Stimulated activated naive CD8-positive, alpha-beta T cell treated with anti-CD3 and anti-CD28 coated beads, Interleukin-15, Interleukin-2, amounts not matched to agents 100 U/mL and 50 U/mL, for 24 hours (primary cell): ENCODE measurements at regions not wholly inside any gene's neighbourhood (a gene's known extent, or its start where the extent isn't known, plus 50 kb on each side); places are given as distances from the start of the nearest gene placed in this dataset.

Experiments used
- ATAC-seq: fragments of 150-1000 bp; cut with Tn5 transposase; one replicate; pipeline ENCODE4 v1.10.0; 2021
- DNase-seq: peaks from one replicate; pipeline ENCODE4 v3.0.0; 2021

DNA sequence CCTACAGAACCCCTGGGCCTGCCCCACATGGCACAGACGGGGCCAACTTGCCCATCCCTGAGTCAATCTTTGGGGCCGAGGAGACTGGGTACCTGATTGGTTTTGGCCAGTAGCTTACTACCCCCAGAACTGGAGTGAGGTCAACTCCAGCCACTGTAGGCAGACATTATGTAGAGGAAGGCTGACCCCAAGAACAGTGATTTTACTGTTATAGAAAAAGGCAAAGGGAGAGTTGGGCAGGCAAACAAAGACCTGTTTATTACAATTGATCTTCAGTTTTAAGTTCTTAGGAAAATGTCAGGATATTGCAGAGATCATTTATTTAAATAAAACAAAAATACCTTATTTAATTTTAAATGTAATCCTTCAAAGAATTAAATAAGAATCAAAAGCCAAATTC is 653.8 kb downstream of the NPHP4 start:
- DNase-seq (no peak), ATAC-seq (no peak)

DNA sequence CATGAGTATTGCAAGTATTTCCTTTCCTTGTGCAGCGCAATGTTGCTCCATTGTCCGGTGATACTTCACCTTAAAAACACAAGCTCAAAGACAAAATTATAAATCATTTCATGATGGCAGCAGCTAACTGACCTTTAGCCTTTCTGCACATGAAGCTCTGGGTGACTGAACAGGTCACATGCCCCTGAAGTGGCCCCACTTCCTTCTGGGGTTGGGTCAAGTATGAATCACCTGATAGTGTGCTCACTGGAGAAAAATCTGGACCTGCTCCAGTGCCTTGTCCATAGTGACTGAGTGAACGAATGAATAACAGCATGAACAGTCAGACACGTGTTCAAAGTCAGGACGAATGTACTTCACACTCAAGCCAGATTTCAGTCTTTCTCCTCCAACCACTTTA is 658.9 kb downstream of the NPHP4 start:
- DNase-seq = no peak

DNA sequence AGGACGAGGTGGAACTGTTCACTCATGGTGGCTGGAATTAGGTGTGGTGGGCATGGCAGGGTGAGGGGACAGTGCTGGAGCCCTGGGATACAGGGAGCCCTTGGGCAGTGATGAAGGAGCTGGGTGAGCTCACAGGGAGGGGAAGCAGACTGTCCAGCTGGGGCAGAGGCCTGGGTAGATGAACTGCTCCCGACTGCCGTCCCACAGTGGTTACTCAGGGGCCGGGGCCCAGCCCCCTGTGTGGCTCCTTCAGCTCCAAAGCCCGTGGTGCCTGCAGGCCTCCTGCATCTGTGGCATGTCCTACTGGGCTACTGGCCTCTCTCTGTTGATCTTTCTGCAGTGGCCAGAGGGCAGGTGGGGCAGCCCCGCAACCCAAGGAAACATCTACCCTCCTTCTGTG is 661.1 kb downstream of the NPHP4 start:
- ATAC-seq (no peak), DNase-seq (no peak)

More for the DNA sequence above, 658.9 kb downstream of the NPHP4 start:
- no peak for ATAC-seq

DNA sequence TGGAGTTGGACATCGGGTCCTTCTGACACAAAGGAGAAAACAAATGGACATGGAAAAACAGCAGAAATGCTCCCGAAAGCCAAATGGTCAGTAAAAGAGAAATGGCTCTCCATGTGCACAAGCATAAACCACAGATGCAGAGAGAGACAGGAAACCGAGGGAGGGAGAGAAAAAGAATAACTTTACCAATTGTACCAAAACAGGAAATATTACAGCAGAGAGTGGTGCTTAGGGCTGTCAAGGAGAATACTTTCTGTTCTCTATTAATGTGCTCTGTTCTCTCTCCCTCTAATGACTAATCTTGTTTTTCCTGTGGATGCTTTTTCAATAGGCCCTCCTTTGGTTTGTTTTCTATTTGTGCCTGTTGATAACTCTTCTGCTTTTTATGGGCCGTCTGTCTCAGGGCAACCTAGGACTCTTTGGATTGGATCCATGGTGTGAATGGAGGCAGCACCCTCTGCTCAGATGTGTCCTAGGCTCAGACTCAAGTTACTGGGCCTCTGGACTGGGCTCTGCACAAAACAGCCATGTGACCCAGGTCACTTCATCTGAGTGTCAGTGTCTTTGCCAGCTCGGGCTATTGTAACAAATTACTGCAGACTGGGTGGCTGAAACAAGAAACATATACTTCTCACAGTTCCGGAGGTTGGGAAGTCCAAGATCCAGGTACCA is 663.0 kb downstream of the NPHP4 start:
- DNase-seq (no peak), ATAC-seq (no peak)

DNA sequence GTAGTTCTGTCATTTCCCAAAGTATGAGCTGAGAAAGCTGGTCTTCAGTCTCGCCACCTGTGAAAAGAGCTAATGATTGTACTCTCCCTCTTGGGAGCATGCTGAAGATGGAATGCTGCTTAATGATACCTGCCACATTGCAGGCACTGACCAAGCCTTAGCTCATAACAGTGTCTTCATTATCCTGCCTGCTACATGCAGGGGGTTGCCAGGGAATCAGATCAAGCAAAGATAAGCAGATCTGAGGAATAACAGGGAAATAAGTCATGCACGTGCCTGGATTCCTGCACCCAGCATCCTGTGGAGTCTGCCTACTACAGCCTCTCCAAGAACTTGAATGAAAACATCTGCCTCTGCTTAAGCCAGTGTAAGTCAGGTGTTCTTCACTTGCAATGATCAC is 667.3 kb downstream of the NPHP4 start:
- ATAC-seq = no peak
- no peak for DNase-seq

DNA sequence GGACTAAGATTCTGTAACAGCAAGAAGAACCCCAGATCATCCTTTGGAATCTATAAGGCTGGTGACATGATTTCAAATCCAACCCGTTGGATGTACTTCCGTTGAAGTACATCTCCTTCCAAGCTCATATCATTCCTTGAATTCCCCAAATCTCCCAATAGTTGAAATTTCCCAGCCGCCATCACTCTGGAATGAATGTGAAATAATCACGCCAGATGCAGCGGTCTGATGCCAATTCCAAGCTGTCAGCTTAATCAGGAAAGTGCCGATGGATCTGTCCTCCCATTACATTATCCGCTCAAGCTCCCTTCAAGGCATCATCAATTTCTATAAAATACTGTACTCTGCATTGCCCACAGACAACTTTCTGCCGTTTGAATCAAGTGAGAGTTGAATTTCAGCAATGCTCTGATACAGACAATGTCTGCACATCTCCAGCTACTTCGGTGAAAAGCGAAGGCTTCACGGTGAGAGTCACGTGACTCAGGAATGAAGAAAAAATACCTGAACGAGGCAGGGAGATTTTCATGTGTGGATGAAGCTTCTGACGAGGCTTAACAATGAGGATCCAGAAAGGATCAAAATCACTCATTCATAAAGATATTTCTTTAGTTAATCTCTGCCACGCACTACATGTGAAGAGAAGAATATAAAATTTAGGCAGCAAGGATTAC is 663.9 kb downstream of the AJAP1 start:
- DNase-seq = no peak
- ATAC-seq = no peak

DNA sequence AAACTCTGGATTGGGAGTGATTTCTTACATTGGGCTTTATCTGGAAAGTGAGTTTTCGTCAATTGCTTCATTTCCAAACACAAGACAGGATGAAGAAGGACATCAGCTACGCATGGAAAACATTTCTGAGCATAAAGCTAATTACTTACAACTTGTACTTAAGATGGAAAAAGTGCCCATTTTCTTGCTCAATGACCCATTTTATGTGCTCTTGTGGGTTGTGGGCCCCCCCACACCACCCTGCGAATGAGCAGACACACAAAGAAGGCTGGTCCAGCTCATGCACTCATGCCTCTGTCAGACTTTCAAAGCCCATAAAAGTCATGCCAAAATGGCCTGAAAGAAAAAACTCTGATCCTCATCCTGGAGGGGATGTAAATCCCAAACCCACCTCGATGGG is 663.0 kb downstream of the AJAP1 start:
- ATAC-seq = no peak
- DNase-seq = no peak

DNA sequence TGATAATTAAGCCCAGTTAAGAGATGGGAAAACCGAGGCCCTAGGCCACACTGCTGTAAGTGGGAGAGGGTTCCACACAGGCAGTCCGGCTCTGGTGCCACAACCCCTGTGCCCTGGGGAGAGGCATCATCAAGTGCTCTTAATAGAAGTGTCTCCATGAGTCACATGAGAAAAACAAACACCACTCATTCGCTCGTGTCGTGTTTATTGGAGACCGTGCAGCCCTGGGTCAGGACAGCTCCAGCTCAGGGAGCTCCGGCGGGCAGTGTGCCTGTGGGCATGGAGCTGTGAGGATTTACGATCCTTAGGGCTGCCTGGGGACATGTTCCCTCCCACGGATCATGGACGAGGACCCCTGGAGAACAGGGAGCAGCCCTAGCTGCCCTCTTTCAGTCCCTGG is 658.5 kb downstream of the AJAP1 start:
- DNase-seq (no peak), ATAC-seq (no peak)

DNA sequence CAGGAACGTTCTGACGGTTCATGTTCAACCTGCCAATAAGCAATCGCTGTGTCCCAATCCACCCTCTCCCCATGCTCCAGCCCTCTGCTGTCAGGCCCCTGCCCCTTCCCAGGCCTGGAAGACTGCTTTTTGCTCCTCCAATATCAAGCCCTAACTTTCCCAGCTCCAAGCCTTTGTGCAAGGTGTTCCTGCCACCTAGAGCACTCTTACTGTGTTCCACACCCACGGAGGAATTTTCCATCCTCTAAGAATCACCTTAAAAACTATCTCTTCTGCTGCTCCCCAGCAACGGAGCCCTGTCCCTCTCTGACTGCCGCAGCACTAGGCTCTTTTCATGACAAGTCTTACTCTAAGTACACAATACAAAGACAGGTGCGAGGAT is 657.9 kb downstream of the AJAP1 start:
- no peak for ATAC-seq
- no peak for DNase-seq

DNA sequence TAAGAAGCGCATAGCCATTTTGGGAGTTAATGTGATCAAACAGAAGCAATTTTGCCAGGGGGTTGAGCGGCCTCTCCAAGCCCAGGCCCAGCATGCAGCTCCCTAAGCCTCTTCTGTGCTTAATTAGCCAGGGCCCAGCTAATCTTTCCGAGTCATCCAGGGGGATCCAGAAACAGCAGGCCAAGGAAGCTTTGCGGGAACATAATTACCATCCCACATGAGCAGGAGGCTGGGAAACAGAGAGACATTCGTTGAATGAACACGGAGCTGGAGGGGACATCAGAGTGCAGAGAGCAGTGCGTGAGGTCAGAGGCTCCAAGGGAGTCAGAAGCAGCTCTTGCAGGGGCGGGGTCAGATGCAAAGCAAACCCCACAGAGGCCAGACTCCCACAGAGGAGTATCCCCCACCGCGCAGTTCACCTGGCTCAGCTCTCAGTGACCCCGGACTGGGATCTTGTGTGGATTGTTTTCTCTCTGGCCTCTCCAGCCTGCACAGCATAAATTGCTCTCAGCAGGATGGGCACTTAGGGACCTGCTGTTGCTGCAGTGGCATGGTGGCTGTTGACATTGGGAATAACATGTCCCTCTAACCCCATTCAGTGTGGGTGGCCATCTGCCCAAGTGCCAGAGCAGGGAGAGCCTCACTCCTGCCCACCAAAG is 657.4 kb downstream of the AJAP1 start:
- ATAC-seq (no peak), DNase-seq (no peak)

DNA sequence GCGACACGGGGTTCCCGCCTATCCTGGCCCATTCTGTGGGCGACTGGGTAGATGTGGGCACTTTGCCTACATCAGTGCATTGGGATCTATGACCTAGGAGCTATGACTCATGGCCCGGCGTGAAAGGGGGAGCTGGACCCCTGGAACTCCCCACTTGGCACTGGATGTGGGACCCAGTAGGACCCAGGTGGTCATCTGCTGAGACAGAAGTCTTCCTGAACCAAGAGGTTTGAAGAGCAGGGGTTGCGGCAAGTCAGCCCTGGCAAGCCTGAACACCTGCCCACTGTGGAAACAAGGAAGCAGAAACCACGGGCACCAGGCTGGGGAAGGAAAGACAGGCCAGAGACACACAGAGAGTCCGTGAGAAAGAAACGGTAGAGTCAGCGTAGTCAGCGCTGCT is 656.7 kb downstream of the AJAP1 start:
- no peak for DNase-seq
- ATAC-seq = no peak

DNA sequence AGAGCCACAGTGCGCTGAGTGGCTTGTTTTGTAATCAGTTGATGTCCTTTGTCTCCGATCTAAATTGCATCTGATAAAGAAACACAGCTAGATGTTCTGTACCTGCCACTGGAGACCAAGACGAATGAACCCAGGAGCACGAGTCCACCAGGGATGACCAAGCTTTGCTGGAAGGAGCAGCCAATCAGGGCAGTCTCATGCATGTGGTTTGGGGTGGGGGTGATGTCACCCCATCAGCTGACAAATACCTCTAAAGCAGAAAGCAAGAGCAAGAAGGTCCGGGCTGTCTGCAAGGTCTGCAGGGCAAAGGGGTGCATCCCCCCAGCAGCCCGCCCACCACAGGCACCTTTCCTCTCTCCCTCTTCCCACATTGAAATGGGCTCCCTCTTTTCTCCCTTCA is 653.8 kb downstream of the AJAP1 start:
- DNase-seq (no peak), ATAC-seq (no peak)

DNA sequence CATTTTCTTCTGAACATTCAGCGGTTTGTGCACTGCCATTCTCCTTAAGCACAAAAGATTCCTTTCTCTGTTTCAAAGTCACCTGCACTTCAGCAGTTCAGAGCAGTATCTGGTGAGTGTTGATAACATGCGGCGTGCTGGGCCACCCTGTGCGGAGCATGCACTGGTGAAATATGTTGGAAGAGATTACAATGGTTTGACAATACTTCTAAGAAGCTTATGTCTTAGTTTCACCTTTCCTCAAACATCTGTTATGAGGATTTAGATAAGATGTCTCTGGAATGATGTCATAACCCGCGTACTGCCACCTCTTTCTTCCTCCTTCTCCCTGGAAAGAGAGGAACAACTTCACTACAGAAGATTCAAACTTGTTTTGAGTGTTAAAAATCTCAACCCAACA is 650.3 kb downstream of the AJAP1 start:
- DNase-seq = no peak
- ATAC-seq = no peak

DNA sequence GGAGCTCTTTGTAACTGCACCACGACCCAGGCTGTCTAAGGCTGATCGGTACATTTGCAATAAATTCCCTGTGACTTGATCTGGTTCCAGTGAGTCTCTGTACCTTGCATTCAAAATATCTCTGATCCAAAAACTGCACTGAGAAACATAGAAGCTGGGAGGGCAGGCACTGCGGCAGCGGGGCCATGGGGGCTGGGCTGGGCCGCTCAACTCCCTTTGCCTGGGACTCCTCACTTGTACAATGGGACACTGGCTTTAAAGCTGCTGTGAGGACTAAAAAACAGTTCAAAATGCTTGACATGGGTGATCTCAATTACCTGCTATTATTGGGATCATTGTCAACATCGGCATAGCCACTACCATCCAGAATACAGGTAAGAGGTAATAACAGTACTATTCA is 644.0 kb downstream of the AJAP1 start:
- ATAC-seq (no peak), DNase-seq (no peak)

DNA sequence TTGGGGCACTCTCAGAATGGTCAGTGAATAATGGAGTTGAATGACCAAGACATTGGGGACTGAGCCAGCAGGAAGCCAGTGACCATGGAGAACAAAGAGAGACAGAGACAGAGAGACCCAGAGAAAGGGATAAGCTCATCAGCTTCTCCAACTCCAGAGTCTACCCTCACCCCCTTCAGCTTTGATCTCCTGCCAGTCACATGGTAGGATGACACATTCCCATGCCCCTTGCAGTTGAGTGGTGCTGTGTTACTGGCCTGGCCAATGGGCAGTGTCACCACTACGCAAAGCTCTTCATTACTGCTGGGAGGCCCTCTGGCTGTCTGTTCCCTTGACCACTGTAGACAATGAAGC is 643.5 kb downstream of the AJAP1 start:
- no peak for DNase-seq
- no peak for ATAC-seq

DNA sequence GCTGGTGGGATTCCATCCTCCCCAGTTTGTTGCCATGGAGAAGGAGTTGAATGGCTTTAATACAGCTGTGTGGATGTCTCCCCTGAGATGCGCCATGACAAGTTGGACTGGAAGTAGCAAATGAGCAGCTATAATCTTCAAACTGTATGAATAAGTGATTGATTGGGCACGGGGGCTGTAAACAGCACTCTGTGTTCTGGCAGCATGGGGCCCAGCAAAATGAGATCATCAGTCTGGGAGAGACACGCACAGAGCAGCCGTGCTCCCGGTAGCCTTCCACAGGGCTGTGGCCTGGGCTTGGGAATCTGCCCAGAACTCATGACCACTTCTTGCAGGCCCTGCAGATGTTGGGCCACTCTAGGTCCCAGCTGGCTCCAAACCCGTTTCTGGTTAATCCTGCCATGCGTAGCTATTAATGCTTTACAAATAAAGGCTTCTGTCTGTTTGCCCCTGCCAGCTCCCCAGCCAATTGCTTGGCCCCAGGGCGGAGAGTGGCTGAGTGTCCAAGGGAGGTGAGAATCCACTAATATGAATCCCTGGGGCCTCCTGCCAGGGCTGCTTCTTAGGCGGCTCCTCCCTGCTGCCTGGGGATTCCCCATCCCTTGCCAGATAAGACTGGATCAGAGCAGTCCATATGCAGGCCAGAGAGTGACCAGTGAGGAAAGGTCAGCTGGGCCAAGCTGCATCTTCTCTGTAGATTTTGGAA is 642.9 kb downstream of the AJAP1 start:
- no peak for ATAC-seq

DNA sequence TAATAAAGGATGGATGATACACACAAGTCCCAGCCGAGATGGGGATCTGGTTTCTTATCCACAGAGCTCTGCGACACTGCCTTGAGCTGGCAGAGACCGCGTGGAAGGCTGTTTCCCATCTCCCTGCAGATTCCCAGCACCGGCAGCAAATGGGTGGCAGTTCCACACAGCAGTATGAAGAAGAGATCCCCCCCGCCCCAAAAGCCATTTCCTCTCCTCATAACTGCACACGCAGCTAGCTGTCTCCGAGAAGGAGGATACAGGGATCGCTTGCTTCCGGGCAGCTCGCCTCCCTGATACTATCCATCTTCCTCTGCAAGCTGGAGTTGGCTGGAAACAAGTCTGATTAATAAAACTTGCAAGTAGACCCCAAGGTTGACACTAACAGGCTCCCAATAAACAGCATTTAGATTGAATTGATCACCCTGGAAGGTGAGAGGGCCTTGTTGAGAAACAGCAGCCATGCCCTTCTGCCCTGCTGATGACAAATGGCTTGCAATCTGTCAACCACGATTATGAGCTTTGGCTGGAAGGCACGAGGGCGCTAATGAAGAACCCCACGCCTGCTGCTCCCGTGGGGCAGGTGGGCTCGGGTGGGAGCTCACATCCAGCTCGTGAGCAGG is 642.3 kb downstream of the AJAP1 start:
- DNase-seq = no peak
- no peak for ATAC-seq

More for the DNA sequence above, 642.9 kb downstream of the AJAP1 start:
- no peak for DNase-seq

DNA sequence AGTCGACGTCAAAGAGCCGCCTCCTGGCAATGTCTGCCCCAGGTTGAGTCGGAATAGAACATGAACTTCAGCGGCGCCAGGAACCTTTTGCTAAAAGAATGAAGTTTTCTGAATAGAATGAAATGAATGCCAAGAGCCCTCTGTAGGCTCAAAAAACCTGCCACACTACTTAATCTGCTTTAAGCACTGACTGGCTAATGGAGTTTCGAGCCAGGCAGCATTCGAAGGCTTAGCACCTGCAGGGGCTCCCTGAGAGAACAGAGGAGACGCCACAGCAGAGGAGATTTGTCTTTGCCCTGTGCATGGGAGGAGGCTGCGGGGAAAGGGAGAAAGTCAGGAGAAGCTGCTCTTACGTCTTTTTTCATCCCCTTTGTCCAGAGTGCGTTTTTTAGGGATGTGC is 641.7 kb downstream of the AJAP1 start:
- no peak for DNase-seq
- ATAC-seq = no peak

DNA sequence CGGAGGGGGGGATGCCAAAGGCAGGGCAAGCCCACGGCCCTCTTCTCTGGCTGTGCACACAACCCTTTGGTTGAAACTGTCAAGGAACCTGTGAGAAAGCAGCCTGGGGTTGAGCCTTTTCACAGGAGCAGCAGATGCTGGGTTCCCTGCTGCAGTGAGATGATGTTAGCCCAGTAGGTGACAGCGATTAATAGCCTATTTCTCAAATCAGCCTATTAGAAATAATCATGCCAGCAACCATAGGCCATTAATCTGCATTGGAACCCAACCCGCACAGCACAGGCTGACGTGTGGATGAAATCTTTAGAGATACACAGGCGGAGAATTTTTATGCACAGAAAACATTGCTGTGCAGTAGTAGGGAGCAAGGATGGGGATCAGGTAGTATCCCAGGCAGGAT is 637.5 kb downstream of the AJAP1 start:
- ATAC-seq (no peak), DNase-seq (no peak)

DNA sequence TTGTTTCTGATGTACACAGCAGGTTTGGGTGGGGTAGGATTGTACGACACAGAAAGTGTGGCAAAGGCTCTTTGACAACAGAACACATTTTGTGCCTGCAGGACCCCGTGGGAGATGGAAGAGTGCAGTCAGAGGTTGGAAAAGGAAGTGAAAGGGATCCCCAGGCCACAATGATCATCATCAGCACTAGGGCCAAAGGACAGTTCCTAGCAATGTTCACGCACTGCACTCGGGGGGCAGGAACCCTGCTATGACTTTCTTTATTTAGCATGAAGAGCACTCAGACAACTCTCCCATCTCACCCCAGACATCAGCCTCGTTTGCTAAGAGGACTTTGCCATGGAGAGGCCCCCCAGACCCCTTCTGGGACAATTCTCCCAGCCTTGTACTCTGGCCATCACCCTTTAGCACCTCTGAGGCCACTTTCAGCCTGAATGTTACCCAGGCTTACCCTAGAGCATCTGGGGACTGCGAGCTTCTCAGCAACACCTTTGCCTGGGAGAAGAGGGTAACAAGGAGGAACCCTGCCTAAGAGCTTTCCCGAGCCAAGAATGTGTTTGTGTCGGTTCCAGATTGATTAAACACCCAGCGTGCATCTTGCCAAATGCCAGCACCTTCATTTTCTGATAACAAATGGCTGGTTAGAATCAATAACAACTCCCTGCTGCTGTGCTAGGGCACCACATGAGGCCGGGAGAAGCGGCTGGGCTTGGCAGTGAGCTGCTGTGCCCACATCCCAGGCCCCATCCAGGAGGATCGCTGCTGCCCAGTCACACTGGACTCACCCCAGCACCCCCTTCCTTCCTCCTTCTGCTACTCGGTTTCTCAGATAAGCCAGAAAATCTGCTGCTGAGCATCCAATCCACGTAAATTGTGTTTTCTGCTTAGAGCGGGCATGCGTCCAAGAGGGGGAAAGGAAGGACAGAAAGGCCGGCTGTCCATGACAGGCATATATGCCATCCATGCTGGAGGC is 633.1 kb downstream of the AJAP1 start:
- ATAC-seq (no peak), DNase-seq (no peak)

DNA sequence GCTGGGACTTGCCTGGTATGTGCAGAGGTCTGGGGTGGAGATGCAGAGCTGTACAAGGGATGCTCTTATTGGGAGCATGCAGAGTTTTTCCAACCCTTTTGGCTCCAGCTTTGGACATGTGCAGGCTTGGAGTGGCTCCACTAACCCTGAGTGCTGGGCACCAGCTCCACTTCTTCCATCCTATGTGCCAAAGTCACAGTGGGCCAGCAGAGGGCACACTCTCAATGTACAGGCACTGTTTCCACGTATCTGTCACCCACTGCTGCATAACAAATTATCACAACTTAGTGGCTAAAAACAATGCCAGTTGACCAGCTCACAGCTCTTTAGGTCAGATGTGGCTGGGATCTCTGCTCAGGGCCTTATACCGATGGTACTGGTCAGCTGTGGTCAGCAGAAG is 631.8 kb downstream of the AJAP1 start:
- ATAC-seq = no peak
- DNase-seq = peak; percentile 25

DNA sequence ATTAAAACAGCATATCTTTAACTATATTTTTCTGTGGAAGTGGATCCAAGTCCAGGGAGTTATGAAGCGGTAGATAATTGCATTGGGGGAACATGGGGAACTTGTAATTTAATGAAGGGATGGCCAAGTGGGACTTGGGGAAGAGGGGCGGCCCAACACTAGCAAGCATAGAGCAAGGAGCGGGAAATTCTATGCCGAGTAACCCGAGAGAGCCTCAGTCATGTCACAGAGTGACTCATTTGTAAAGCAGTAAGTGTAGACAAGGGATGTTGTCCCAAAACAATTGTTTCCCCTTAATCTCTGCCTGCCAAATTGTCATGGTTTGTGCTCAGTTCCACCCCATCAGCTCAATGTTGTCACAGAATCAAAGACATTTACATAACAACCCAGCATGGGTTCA is 620.1 kb downstream of the AJAP1 start:
- ATAC-seq (no peak), DNase-seq (no peak)
